Right lobe of liver (tissue), 6 donors: ENCODE measurements at regions not wholly inside any gene's neighbourhood (a gene's known extent, or its start where the extent isn't known, plus 50 kb on each side); places are given as distances from the start of the nearest gene placed in this dataset.

ENCODE experiments used
- ATAC-seq, 4 donors: fragments of 200-7000 bp; cut with Tn5 transposase; one replicate each; pipeline ENCODE4 v1.9.1; 2020; ENCODE audit warnings: mild to moderate bottlenecking in 4 of 4, moderate library complexity in 4 of 4
- DNase-seq, 3 donors: peaks; one replicate each; pipeline ENCODE4 v3.0.0-alpha.2; 2020
- H3K27ac ChIP-seq, 3 donors: fragments of 200-600 bp; one replicate each; pipeline ENCODE4 v1.8.0; 2022
- H3K27me3 ChIP-seq, 2 donors: fragments of 200-600 bp; one replicate each; pipeline ENCODE4 v1.8.0; 2022
- H3K36me3 ChIP-seq, 4 donors: fragments of 200-600 bp; sonication (generic) in 1 of 4; one replicate each; pipeline versions ENCODE4 v1.5.1 to v1.8.0; 2017 to 2022; ENCODE audit warnings: control low read depth in 1 of 4
- H3K4me1 ChIP-seq, 4 donors: fragments of 200-600 bp; sonication (generic) in 1 of 4; one replicate each; pipeline versions ENCODE4 v1.5.1 to v1.8.0; 2017 to 2022; ENCODE audit warnings: control low read depth in 1 of 4
- H3K4me3 ChIP-seq, 3 donors: fragments of 200-600 bp; one replicate each; pipeline ENCODE4 v1.8.0; 2022
- H3K9me3 ChIP-seq, 4 donors: fragments of 200-600 bp; sonication (generic) in 1 of 4; one replicate each; pipeline versions ENCODE4 v1.5.1 to v1.8.0; 2017 to 2022; ENCODE audit warnings: control low read depth in 1 of 4
- POLR2A ChIP-seq: fragments of 450-650 bp; IDR thresholded peaks from one replicate; pipeline ENCODE4 v1.6.1; 2017; ENCODE audit warnings: antibody characterized with exemption, mild to moderate bottlenecking
- WGBS: methylation state at CpG from one replicate; pipeline ENCODE4 v1.1.6; 2018; ENCODE audit warnings: low coverage, low lambda C conversion rate; ENCODE audit not compliant: insufficient coverage; ENCODE audit errors: missing lambda C conversion rate; 5-methylcytosine and 5-hydroxymethylcytosine counted together
- intact Hi-C, 2 donors: fragments of 100-400 bp; cut with DNase I; formaldehyde crosslinking; loops; one replicate each; pipeline versions ENCODE4 v1.11.2 to v1.14.1; 2022
- TF ChIP-seq, protein P1 (sequence below), 4 donors: fragments of 200-600 bp in 3 of 4; fragments of 450-650 bp in 1 of 4; IDR thresholded peaks; one replicate each; pipeline versions ENCODE4 v1.5.1 to v1.8.0; 2016 to 2022; ENCODE audit warnings: antibody characterized with exemption in 4 of 4, mild to moderate bottlenecking in 2 of 4
- donor health status: DM: no; HTN: yes; CAD: no.
- donor health status: DM: no; HTN: no; CAD: no.
- donor health status: DM: no; HTN: no; CAD: no.
- donor health status: DM: no; HTN: yes; CAD: no.
- donor health status: DM: no; HTN: yes; CAD: no.

DNA sequence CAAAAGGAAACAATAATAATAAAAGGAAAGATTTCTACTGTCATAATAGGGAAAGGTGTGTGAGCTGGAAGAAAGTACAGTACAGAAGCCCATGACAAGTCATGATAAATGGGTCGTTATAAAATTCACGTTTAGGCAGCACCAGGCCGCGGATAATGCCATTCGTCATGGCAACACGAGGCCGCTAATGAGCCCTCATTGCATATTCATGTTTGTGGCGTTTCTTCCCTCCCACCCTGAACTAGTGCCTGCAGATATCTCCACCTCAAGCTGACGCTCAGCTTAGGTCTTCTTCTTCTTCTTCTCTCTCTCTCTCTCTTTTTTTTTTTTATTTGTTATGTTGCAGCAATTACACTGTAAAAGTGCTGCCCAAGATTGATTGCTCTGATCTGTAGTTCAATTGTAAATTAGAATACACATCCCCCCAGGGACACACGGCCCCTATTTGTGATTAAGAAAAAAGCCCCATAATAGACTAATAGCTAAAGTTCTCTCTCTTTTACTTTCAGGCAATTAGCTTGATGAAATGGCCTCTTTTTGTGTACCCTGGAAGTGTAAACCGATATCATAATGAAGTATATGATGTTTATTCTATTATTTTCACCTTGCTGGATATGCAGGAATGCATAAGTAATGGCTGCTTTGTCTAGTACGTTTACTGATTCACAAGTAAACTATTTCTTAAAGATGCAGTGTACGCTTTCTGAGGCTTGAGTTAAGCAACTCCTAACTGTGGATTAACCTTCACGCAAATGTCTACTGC lies 61.9 kb upstream of the NR2F2 start:
- Histone ChIP-seq H3K27me3 (no peaks in the 10 kb centered on the region), H3K36me3 (no peaks in the 10 kb centered on the region), H3K9me3 (no peaks in the 10 kb centered on the region), H3K4me1 (peaks cover 0 to 11% (median 2%) of the 10 kb centered on the region in 4 donors), H3K27ac (no peak overlapping the region), H3K4me3 (no peak overlapping the region)
- DNase-seq = no peak
- TF ChIP-seq, protein P1, sequence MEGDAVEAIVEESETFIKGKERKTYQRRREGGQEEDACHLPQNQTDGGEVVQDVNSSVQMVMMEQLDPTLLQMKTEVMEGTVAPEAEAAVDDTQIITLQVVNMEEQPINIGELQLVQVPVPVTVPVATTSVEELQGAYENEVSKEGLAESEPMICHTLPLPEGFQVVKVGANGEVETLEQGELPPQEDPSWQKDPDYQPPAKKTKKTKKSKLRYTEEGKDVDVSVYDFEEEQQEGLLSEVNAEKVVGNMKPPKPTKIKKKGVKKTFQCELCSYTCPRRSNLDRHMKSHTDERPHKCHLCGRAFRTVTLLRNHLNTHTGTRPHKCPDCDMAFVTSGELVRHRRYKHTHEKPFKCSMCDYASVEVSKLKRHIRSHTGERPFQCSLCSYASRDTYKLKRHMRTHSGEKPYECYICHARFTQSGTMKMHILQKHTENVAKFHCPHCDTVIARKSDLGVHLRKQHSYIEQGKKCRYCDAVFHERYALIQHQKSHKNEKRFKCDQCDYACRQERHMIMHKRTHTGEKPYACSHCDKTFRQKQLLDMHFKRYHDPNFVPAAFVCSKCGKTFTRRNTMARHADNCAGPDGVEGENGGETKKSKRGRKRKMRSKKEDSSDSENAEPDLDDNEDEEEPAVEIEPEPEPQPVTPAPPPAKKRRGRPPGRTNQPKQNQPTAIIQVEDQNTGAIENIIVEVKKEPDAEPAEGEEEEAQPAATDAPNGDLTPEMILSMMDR (IDR thresholded peaks at IDR 0.05) = no peak
- no peak for TF ChIP-seq POLR2A
- ATAC-seq = no peak
- intact Hi-C loops = no loop called here
- 76% methylated on average over 14 of the region's 14 CpGs for WGBS

DNA sequence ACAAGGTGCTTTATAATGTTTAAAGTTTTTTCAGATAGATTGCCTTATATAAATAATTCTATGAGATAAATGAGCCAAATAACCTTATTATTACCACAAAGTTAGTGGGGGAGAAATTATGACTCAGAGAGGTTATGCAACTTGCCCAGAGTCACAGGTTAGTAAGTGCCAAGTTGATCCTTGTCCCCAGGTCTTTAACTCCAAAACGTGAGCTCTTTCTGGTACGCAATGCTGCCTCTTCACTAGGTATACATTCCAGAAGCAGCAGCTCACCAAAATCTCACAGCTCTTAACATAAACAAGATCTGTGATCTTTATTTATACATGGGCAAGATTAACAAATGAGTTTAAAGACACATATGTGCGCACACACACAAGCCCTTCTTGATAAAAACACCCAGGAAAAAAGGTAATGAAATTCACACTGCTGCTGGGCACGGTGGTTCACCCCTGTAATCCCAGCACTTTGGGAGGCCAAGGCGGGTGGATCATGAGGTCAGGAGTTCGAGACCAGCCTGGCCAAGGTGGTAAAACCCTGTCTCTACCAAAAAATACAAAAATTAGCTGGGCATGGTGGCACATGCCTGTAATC lies 59.8 kb upstream of the NR2F2 start:
- H3K4me3 ChIP-seq = no peak overlapping the region
- H3K27ac ChIP-seq = peak overlapping the region in 1 of 3 donors; percentile 43
- ATAC-seq (peak; percentile 84 to 99 (median 98)), DNase-seq (peak in 1 of 3 donors; percentile 63)
- no peaks in the 10 kb centered on the region for H3K27me3 ChIP-seq
- TF ChIP-seq POLR2A = no peak
- TF ChIP-seq, protein P1 (IDR thresholded peaks at IDR 0.05) = no peak
- intact Hi-C loops = no loop called here
- H3K9me3 ChIP-seq = no peaks in the 10 kb centered on the region
- H3K36me3 ChIP-seq = no peaks in the 10 kb centered on the region
- no peaks in the 10 kb centered on the region for H3K4me1 ChIP-seq
- WGBS = 60% methylated on average over 6 of the region's 6 CpGs

DNA sequence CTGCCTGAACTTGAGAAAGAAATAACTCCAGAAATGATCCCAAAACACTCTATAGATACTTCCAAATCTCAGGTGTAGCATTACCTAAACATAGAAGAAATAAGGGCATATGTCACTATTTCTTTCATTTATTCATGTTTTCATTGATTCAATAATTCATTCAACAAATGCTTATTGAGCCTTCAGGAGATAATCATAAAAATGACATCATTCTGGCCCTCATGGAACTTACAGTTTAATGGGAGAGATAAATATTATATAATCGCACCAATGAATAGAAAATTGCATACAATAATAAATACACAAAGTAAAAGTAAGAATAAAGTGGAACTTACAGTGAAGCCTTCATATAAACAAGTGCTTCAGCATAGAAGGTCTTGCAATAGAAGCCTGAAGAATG lies 58.1 kb upstream of the NR2F2 start:
- DNase-seq (no peak), ATAC-seq (no peak)
- WGBS = 67% methylated on average over 1 of the region's 1 CpG
- no peaks in the 10 kb centered on the region for H3K9me3 ChIP-seq
- no peaks in the 10 kb centered on the region for H3K4me1 ChIP-seq
- no peaks in the 10 kb centered on the region for H3K36me3 ChIP-seq
- no peak overlapping the region for H3K27ac ChIP-seq
- intact Hi-C loops = no loop called here
- H3K4me3 ChIP-seq = no peak overlapping the region
- TF ChIP-seq, protein P1 (IDR thresholded peaks at IDR 0.05) = no peak
- TF ChIP-seq POLR2A = no peak
- no peaks in the 10 kb centered on the region for H3K27me3 ChIP-seq

DNA sequence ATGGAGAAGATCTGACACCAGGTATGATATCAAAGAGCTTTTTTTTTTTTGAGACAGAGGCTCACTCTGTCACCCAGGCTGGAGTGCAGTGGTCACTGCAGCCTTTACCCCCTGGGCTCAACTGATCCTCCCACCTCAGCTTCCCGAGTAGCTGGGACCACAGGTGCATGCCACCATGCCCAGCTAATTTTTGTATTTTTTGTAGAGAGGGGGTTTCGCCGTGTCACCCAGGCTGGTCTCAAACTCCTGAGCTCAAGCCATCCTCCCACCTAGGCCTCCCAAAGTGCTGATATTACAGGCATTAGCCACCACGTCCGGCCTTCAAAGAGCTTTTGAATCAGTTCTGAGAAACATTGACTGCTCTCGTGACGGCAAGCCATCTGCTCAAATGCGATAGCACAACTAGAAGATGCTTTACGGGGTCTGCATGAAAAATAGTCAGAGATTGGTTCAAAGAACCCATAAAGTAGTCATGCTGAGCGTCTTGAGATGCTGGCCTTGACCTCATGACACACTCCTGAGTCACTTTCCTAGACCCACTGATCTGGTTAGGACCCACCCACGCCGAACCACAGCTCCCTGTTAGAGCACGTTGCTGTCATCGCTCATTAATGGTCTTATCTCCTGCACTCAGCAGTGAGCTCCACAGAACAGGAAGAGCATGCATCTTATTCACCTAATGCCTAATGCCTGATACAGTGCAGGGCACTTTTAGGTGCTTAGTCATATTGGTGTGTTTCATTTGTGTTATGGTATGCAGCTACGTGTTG lies 57.0 kb upstream of the NR2F2 start:
- H3K27me3 ChIP-seq = no peaks in the 10 kb centered on the region
- ATAC-seq (no peak), DNase-seq (no peak)
- no peaks in the 10 kb centered on the region for H3K9me3 ChIP-seq
- intact Hi-C loops = no loop called here
- H3K27ac ChIP-seq = no peak overlapping the region
- no peaks in the 10 kb centered on the region for H3K4me1 ChIP-seq
- no peaks in the 10 kb centered on the region for H3K36me3 ChIP-seq
- no peak overlapping the region for H3K4me3 ChIP-seq
- TF ChIP-seq, protein P1 (IDR thresholded peaks at IDR 0.05) = no peak
- no peak for TF ChIP-seq POLR2A
- 85% methylated on average over 9 of the region's 15 CpGs for WGBS
